ENCODE measurements at regions not wholly inside any gene's neighbourhood (a gene's known extent, or its start where the extent isn't known, plus 50 kb on each side); places are given as distances from the start of the nearest gene placed in this dataset.

- Histone ChIP-seq H3K9ac (ENCODE audit: low read depth, low read length, poor library complexity, severe bottlenecking) (no peak overlapping the region), H3K4me1 (ENCODE audit: insufficient read depth, low read length, poor library complexity, severe bottlenecking) (no peaks in the 10 kb centered on the region), H3K4me3 (ENCODE audit: low read length, poor library complexity, severe bottlenecking) (no peak overlapping the region), H2AFZ (ENCODE audit: low read length) (no peak overlapping the region), H3K9me3 (ENCODE audit: insufficient read depth, low read depth, low read length) (peaks cover 10% of the 10 kb centered on the region; the same call in 1 of the 2 replicates), H3K79me2 (ENCODE audit: insufficient read depth, low read length) (no peaks in the 10 kb centered on the region), H3K27me3 (ENCODE audit: insufficient read depth, low read length, poor library complexity, severe bottlenecking) (no peaks in the 10 kb centered on the region), H3F3A (ENCODE audit: low read depth) (no peaks in the 10 kb centered on the region), H3K4me2 (ENCODE audit: low read depth, low read length, poor library complexity, severe bottlenecking) (no peak overlapping the region), H3K9me2 (replicated peaks; ENCODE audit: low read depth, low read length) (no peaks in the 10 kb centered on the region), H3K36me3 (ENCODE audit: insufficient read depth, low read length) (no peaks in the 10 kb centered on the region), H4K20me1 (ENCODE audit: insufficient read depth, low read length, poor library complexity, severe bottlenecking) (no peaks in the 10 kb centered on the region)
- TF ChIP-seq EZH2phosphoT487 (IDR thresholded peaks at IDR 0.05; ENCODE audit: borderline replicate concordance) (no peak), CTCF (conservative IDR thresholded peaks at IDR 0.05; ENCODE audit: low read length) (no peak)
Observed at GRCh38 chr17:27157297-27157696, 136.6 kb upstream of the WSB1 start.

- Histone ChIP-seq H3K27me3 (ENCODE audit: insufficient read depth, low read length, poor library complexity, severe bottlenecking) (no peaks in the 10 kb centered on the region), H3K9me2 (replicated peaks; ENCODE audit: low read depth, low read length) (no peaks in the 10 kb centered on the region), H4K20me1 (ENCODE audit: insufficient read depth, low read length, poor library complexity, severe bottlenecking) (no peaks in the 10 kb centered on the region), H3K4me2 (ENCODE audit: low read depth, low read length, poor library complexity, severe bottlenecking) (no peak overlapping the region), H3K4me1 (ENCODE audit: insufficient read depth, low read length, poor library complexity, severe bottlenecking) (no peaks in the 10 kb centered on the region), H2AFZ (ENCODE audit: low read length) (no peak overlapping the region), H3K4me3 (ENCODE audit: low read length, poor library complexity, severe bottlenecking) (no peak overlapping the region), H3K79me2 (ENCODE audit: insufficient read depth, low read length) (no peaks in the 10 kb centered on the region), H3K9ac (ENCODE audit: low read depth, low read length, poor library complexity, severe bottlenecking) (no peak overlapping the region), H3K36me3 (ENCODE audit: insufficient read depth, low read length) (no peaks in the 10 kb centered on the region), H3F3A (ENCODE audit: low read depth) (no peaks in the 10 kb centered on the region), H3K9me3 (ENCODE audit: insufficient read depth, low read depth, low read length) (peaks cover 10% of the 10 kb centered on the region; the same call in 1 of the 2 replicates)
- TF ChIP-seq EZH2phosphoT487 (IDR thresholded peaks at IDR 0.05; ENCODE audit: borderline replicate concordance), result no peak
- no peak for TF ChIP-seq CTCF (conservative IDR thresholded peaks at IDR 0.05; ENCODE audit: low read length)
Observed at GRCh38 chr17:27157898-27158297, 136.0 kb upstream of the WSB1 start.

- TF ChIP-seq EZH2phosphoT487 (IDR thresholded peaks at IDR 0.05; ENCODE audit: borderline replicate concordance) (no peak), CTCF (conservative IDR thresholded peaks at IDR 0.05; ENCODE audit: low read length) (no peak)
Observed at GRCh38 chr17:27158382-27158781, 135.5 kb upstream of the WSB1 start.

More at GRCh38 chr17:27158382-27158781, 135.5 kb upstream of the WSB1 start:
- Histone ChIP-seq H3F3A (ENCODE audit: low read depth) (no peaks in the 10 kb centered on the region), H3K27me3 (ENCODE audit: insufficient read depth, low read length, poor library complexity, severe bottlenecking) (no peaks in the 10 kb centered on the region), H3K9ac (ENCODE audit: low read depth, low read length, poor library complexity, severe bottlenecking) (no peak overlapping the region), H3K36me3 (ENCODE audit: insufficient read depth, low read length) (no peaks in the 10 kb centered on the region), H3K4me1 (ENCODE audit: insufficient read depth, low read length, poor library complexity, severe bottlenecking) (no peaks in the 10 kb centered on the region), H3K4me3 (ENCODE audit: low read length, poor library complexity, severe bottlenecking) (no peak overlapping the region), H3K9me2 (replicated peaks; ENCODE audit: low read depth, low read length) (no peaks in the 10 kb centered on the region), H3K9me3 (ENCODE audit: insufficient read depth, low read depth, low read length) (peaks cover 10% of the 10 kb centered on the region; the same call in 1 of the 2 replicates), H3K79me2 (ENCODE audit: insufficient read depth, low read length) (no peaks in the 10 kb centered on the region), H4K20me1 (ENCODE audit: insufficient read depth, low read length, poor library complexity, severe bottlenecking) (no peaks in the 10 kb centered on the region), H3K4me2 (ENCODE audit: low read depth, low read length, poor library complexity, severe bottlenecking) (no peak overlapping the region), H2AFZ (ENCODE audit: low read length) (no peak overlapping the region)
